ENCODE measurements at regions not wholly inside any gene's neighbourhood (a gene's known extent, or its start where the extent isn't known, plus 50 kb on each side); places are given as distances from the start of the nearest gene placed in this dataset.
"Not testable (repeated sequence)": the region's sequence is repeated elsewhere in the genome, so short reads cannot be mapped to it uniquely, and the experiment has no call there.

- DNase-seq = not testable (repeated sequence)
These were observed 137.8 kb upstream of the ROPN1B start for GRCh38 chr3:125831005-125831750.

GRCh38 chr3:125835562-125835961, 133.4 kb upstream of the ROPN1B start:
- not testable (repeated sequence) for DNase-seq

GRCh38 chr3:125836011-125836551, 132.9 kb upstream of the ROPN1B start:
- DNase-seq = peak; percentile 0

- DNase-seq = not testable (repeated sequence)
These were observed 132.2 kb upstream of the ROPN1B start for GRCh38 chr3:125836786-125837185.

GRCh38 chr3:125838857-125839256, 130.1 kb upstream of the ROPN1B start:
- not testable (repeated sequence) for DNase-seq

GRCh38 chr3:125840465-125840864, 128.5 kb upstream of the ROPN1B start:
- not testable (repeated sequence) for DNase-seq

GRCh38 chr3:125847966-125848365, 121.0 kb upstream of the ROPN1B start:
- not testable (repeated sequence) for DNase-seq

- DNase-seq = not testable (repeated sequence)
These were observed 114.0 kb upstream of the ROPN1B start for GRCh38 chr3:125855006-125855405.

GRCh38 chr3:125860547-125860946, 108.4 kb upstream of the ROPN1B start:
- not testable (repeated sequence) for DNase-seq

GRCh38 chr3:125862841-125863254, 106.1 kb upstream of the ROPN1B start:
- DNase-seq = not testable (repeated sequence)

- DNase-seq = not testable (repeated sequence)
These were observed 104.4 kb upstream of the ROPN1B start for GRCh38 chr3:125864532-125864931.

GRCh38 chr3:125886006-125886405, 83.0 kb upstream of the ROPN1B start:
- DNase-seq = peak; percentile 95

GRCh38 chr3:125899181-125899580, 69.8 kb upstream of the ROPN1B start:
- not testable (repeated sequence) for DNase-seq

- DNase-seq = not testable (repeated sequence)
These were observed 67.5 kb upstream of the ROPN1B start for GRCh38 chr3:125901473-125901872.

GRCh38 chr3:125903780-125904455, 65.1 kb upstream of the ROPN1B start:
- DNase-seq = not testable (repeated sequence)

GRCh38 chr3:125907279-125907678, 61.7 kb upstream of the ROPN1B start:
- DNase-seq = not testable (repeated sequence)

- DNase-seq = not testable (repeated sequence)
These were observed 58.1 kb upstream of the ROPN1B start for GRCh38 chr3:125910851-125911250.

GRCh38 chr3:125914608-125915436, 54.2 kb upstream of the ROPN1B start:
- peak; percentile 21 for DNase-seq

- DNase-seq = not testable (repeated sequence)
These were observed 53.6 kb upstream of the ROPN1B start for GRCh38 chr3:125915437-125915787.

- peak; percentile 96 for DNase-seq
These were observed 53.1 kb upstream of the ROPN1B start for GRCh38 chr3:125915792-125916375.

GRCh38 chr3:125916376-125916978, 52.5 kb upstream of the ROPN1B start:
- peak; percentile 96 for DNase-seq

GRCh38 chr3:125917020-125917549, 51.9 kb upstream of the ROPN1B start:
- peak; percentile 56 for DNase-seq
